ENCODE measurements at regions not wholly inside any gene's neighbourhood (a gene's known extent, or its start where the extent isn't known, plus 50 kb on each side); places are given as distances from the start of the nearest gene placed in this dataset.

DNA sequence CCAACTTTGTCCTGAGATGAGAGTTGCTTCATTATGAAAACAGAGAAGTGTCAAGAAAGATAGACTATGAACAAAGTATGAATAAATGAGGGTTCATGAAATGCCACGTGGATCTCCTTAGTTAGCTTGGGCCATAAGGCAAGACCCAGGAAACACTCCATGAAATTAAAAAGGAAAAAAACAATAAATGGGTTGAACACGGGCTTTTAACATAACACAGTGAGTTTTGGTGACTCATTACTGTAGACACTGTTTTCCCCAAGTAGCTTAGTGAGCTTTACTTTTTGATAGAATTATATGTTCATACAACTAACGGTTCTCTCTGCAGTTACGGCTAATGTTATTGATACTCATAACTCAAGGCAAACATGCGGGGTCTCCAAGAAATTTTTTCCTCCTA is 265.0 kb downstream of the DHX15 start (continued):
- no peak for TF ChIP-seq NFYB (CRISPR knock-in tag; conservative IDR thresholded peaks at IDR 0.05; ENCODE audit: low read depth)
- no peak for TF ChIP-seq GRHL2 (CRISPR knock-in tag; IDR thresholded peaks at IDR 0.05; ENCODE audit: insufficient replicate concordance, severe bottlenecking)
- no peak for TF ChIP-seq OVOL2 (CRISPR knock-in tag; IDR thresholded peaks at IDR 0.05; ENCODE audit: borderline replicate concordance)

DNA sequence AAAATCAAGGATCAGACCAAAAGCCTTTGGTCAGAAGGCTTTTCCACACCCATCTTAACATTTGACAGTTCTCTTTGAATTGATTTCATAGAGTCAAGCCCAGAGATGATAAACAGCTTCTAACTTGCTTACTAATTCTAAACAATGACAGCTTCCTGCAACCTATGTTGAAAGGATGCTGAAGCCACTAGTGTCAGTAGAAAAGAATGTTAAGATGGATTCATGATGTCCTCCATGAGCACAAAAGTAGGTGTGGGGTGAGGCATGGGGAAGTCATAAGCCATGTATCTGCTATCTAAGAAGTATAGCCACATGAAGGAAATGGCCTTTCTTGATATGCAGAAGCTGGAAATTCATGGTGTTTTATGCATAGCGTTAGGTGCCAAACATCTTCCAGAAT is 269.3 kb downstream of the DHX15 start:
- H3K4me3 Mint-ChIP-seq: no peak overlapping the region
- no peak overlapping the region for H3K27ac Mint-ChIP-seq
- H3K9me3 Mint-ChIP-seq: peaks cover 2% of the 10 kb centered on the region; the same call in 1 of the 2 replicates
- no peaks in the 10 kb centered on the region; the same call in 1 of the 2 replicates for H3K36me3 Mint-ChIP-seq
- DNase-seq (ENCODE audit: low spot score) (no peak), ATAC-seq (no peak)
- H3K27me3 Mint-ChIP-seq (ENCODE audit: low read depth): peaks cover 3% of the 10 kb centered on the region; the same call in 1 of the 2 replicates
- TF ChIP-seq, protein P1, sequence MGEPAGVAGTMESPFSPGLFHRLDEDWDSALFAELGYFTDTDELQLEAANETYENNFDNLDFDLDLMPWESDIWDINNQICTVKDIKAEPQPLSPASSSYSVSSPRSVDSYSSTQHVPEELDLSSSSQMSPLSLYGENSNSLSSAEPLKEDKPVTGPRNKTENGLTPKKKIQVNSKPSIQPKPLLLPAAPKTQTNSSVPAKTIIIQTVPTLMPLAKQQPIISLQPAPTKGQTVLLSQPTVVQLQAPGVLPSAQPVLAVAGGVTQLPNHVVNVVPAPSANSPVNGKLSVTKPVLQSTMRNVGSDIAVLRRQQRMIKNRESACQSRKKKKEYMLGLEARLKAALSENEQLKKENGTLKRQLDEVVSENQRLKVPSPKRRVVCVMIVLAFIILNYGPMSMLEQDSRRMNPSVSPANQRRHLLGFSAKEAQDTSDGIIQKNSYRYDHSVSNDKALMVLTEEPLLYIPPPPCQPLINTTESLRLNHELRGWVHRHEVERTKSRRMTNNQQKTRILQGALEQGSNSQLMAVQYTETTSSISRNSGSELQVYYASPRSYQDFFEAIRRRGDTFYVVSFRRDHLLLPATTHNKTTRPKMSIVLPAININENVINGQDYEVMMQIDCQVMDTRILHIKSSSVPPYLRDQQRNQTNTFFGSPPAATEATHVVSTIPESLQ (CRISPR knock-in tag; IDR thresholded peaks at IDR 0.05): no peak
- TF ChIP-seq, protein P2, sequence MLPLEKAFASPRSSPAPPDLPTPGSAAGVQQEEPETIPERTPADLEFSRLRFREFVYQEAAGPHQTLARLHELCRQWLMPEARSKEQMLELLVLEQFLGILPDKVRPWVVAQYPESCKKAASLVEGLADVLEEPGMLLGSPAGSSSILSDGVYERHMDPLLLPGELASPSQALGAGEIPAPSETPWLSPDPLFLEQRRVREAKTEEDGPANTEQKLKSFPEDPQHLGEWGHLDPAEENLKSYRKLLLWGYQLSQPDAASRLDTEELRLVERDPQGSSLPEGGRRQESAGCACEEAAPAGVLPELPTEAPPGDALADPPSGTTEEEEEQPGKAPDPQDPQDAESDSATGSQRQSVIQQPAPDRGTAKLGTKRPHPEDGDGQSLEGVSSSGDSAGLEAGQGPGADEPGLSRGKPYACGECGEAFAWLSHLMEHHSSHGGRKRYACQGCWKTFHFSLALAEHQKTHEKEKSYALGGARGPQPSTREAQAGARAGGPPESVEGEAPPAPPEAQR (CRISPR knock-in tag; IDR thresholded peaks at IDR 0.05): no peak
- TF ChIP-seq, protein P3, sequence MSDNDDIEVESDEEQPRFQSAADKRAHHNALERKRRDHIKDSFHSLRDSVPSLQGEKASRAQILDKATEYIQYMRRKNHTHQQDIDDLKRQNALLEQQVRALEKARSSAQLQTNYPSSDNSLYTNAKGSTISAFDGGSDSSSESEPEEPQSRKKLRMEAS (CRISPR knock-in tag; IDR thresholded peaks at IDR 0.05): no peak
- TF ChIP-seq JAZF1 (CRISPR knock-in tag; IDR thresholded peaks at IDR 0.05) (no peak), MYBL2 (CRISPR knock-in tag; IDR thresholded peaks at IDR 0.05) (no peak), JUN (CRISPR knock-in tag; IDR thresholded peaks at IDR 0.05) (no peak), FOXK1 (CRISPR knock-in tag; IDR thresholded peaks at IDR 0.05) (no peak)
- TF ChIP-seq, protein P4, sequence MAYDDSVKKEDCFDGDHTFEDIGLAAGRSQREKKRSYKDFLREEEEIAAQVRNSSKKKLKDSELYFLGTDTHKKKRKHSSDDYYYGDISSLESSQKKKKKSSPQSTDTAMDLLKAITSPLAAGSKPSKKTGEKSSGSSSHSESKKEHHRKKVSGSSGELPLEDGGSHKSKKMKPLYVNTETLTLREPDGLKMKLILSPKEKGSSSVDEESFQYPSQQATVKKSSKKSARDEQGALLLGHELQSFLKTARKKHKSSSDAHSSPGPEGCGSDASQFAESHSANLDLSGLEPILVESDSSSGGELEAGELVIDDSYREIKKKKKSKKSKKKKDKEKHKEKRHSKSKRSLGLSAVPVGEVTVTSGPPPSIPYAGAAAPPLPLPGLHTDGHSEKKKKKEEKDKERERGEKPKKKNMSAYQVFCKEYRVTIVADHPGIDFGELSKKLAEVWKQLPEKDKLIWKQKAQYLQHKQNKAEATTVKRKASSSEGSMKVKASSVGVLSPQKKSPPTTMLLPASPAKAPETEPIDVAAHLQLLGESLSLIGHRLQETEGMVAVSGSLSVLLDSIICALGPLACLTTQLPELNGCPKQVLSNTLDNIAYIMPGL (CRISPR knock-in tag; IDR thresholded peaks at IDR 0.05): no peak
- H3K4me1 Mint-ChIP-seq: peaks cover 41% of the 10 kb centered on the region
- ChIA-PET POLR2A (no interaction called here), CTCF (no interaction called here)

DNA sequence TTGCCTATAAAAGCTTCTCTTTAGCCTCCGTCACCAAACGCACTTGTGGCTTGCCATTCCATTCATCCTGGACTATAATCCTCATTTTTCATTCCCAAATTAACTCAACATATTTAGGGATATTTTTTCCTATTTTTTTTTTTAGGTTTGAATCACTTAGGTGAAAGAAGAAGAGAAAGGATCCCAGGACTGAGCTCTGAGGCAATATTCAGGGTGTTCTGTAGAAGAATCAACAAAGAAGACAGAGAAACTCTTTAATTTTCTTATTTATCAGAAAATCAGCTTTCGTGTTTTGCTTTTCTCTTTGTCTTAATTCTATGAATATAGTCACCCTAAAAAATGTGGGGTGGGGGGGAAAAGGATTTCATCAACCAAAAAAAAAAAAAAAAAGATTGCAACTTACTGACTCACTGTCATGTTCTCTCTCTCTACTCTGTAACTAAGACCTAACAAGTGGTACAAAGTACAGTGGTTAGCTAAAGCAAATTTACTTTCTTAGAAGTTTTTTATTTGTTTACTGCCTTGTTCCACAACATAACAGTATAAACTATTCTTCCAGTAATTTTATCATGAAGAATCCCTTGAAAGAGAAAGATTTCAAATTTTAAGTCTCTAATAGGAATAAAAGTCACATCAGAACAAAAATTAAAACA is 272.0 kb downstream of the DHX15 start:
- Mint-ChIP-seq H3K36me3 (no peaks in the 10 kb centered on the region; the same call in 1 of the 2 replicates), H3K9me3 (peaks cover 6% of the 10 kb centered on the region; the same call in 1 of the 2 replicates), H3K27ac (no peak overlapping the region), H3K4me1 (peaks cover 36% of the 10 kb centered on the region), H3K4me3 (no peak overlapping the region), H3K27me3 (ENCODE audit: low read depth) (peaks cover 7% of the 10 kb centered on the region; the same call in 1 of the 2 replicates)
- DNase-seq (ENCODE audit: low spot score): no peak
- no peak for ATAC-seq
- ChIA-PET POLR2A (interaction anchor here (0.7 kb wide), 1 partner anchor 436 kb away, joined by 3 read pairs; no protein-coding TSS in a partner anchor), CTCF (no interaction called here)
- no peak for TF ChIP-seq KAT7 (CRISPR knock-in tag; IDR thresholded peaks at IDR 0.05; ENCODE audit: borderline replicate concordance)
- TF ChIP-seq, protein P4 (CRISPR knock-in tag; IDR thresholded peaks at IDR 0.05): no peak
- no peak for TF ChIP-seq JUN (CRISPR knock-in tag; IDR thresholded peaks at IDR 0.05)
- TF ChIP-seq SOX15 (CRISPR knock-in tag; IDR thresholded peaks at IDR 0.05): no peak
- TF ChIP-seq NR1H2 (CRISPR knock-in tag; IDR thresholded peaks at IDR 0.05): no peak
- no peak for TF ChIP-seq ZNF138 (CRISPR knock-in tag; conservative IDR thresholded peaks at IDR 0.05)
- TF ChIP-seq, protein P5, sequence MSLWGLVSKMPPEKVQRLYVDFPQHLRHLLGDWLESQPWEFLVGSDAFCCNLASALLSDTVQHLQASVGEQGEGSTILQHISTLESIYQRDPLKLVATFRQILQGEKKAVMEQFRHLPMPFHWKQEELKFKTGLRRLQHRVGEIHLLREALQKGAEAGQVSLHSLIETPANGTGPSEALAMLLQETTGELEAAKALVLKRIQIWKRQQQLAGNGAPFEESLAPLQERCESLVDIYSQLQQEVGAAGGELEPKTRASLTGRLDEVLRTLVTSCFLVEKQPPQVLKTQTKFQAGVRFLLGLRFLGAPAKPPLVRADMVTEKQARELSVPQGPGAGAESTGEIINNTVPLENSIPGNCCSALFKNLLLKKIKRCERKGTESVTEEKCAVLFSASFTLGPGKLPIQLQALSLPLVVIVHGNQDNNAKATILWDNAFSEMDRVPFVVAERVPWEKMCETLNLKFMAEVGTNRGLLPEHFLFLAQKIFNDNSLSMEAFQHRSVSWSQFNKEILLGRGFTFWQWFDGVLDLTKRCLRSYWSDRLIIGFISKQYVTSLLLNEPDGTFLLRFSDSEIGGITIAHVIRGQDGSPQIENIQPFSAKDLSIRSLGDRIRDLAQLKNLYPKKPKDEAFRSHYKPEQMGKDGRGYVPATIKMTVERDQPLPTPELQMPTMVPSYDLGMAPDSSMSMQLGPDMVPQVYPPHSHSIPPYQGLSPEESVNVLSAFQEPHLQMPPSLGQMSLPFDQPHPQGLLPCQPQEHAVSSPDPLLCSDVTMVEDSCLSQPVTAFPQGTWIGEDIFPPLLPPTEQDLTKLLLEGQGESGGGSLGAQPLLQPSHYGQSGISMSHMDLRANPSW (CRISPR knock-in tag; conservative IDR thresholded peaks at IDR 0.05; ENCODE audit: low read depth): no peak
- no peak for TF ChIP-seq SMAD4 (CRISPR knock-in tag; IDR thresholded peaks at IDR 0.05)
- no peak for TF ChIP-seq ZNF121 (CRISPR knock-in tag; IDR thresholded peaks at IDR 0.05)
- TF ChIP-seq SMAD3 (CRISPR knock-in tag; IDR thresholded peaks at IDR 0.05; ENCODE audit: borderline replicate concordance): no peak
- TF ChIP-seq, protein P6, sequence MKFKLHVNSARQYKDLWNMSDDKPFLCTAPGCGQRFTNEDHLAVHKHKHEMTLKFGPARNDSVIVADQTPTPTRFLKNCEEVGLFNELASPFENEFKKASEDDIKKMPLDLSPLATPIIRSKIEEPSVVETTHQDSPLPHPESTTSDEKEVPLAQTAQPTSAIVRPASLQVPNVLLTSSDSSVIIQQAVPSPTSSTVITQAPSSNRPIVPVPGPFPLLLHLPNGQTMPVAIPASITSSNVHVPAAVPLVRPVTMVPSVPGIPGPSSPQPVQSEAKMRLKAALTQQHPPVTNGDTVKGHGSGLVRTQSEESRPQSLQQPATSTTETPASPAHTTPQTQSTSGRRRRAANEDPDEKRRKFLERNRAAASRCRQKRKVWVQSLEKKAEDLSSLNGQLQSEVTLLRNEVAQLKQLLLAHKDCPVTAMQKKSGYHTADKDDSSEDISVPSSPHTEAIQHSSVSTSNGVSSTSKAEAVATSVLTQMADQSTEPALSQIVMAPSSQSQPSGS (CRISPR knock-in tag; IDR thresholded peaks at IDR 0.05; ENCODE audit: borderline replicate concordance, low read depth): no peak
- TF ChIP-seq ZBTB21 (CRISPR knock-in tag; IDR thresholded peaks at IDR 0.05; ENCODE audit: borderline replicate concordance): no peak
- TF ChIP-seq FOXK1 (CRISPR knock-in tag; IDR thresholded peaks at IDR 0.05): no peak
- TF ChIP-seq NFYB (CRISPR knock-in tag; conservative IDR thresholded peaks at IDR 0.05; ENCODE audit: low read depth): no peak
